Neural progenitor cell (in vitro differentiated cells): ENCODE measurements at regions not wholly inside any gene's neighbourhood (a gene's known extent, or its start where the extent isn't known, plus 50 kb on each side); places are given as distances from the start of the nearest gene placed in this dataset.

ENCODE experiments used
- DNase-seq: peaks from one replicate; pipeline ENCODE4 v3.0.0-alpha.2; 2016; ENCODE audit warnings: low spot score
- H2AFZ ChIP-seq: fragments of 200-600 bp; sonication (generic); replicated peaks from 2 replicates; pipeline ENCODE4 v1.6.1; 2016; ENCODE audit warnings: antibody characterized with exemption
- H3F3A ChIP-seq: fragments of 200-600 bp; sonication (generic); 2 replicates; pipeline ENCODE4 v1.6.1; 2016; ENCODE audit warnings: antibody characterized with exemption, low read depth
- H3K27ac ChIP-seq: fragments of 200-600 bp; sonication (generic); 2 replicates; pipeline ENCODE4 v1.5.1; 2016; ENCODE audit warnings: mild to moderate bottlenecking
- H3K27me3 ChIP-seq: fragments of 200-600 bp; sonication (generic); 2 replicates; pipeline ENCODE4 v1.6.1; 2016; ENCODE audit warnings: mild to moderate bottlenecking, moderate library complexity
- H3K36me3 ChIP-seq: fragments of 200-600 bp; sonication (generic); 2 replicates; pipeline ENCODE4 v1.5.1; 2016
- H3K4me1 ChIP-seq: fragments of 200-600 bp; sonication (generic); 2 replicates; pipeline ENCODE4 v1.6.1; 2016; ENCODE audit warnings: mixed run types
- H3K4me2 ChIP-seq: fragments of 200-600 bp; sonication (generic); 2 replicates; pipeline ENCODE4 v1.6.1; 2016
- H3K4me3 ChIP-seq: fragments of 200-600 bp; sonication (generic); 2 replicates; pipeline ENCODE4 v1.5.1; 2016
- H3K79me2 ChIP-seq: fragments of 200-600 bp; sonication (generic); 2 replicates; pipeline ENCODE4 v1.6.1; 2016; ENCODE audit warnings: low read depth
- H3K9ac ChIP-seq: fragments of 200-600 bp; sonication (generic); 2 replicates; pipeline ENCODE4 v1.6.1; 2016
- H3K9me3 ChIP-seq: fragments of 200-600 bp; sonication (generic); 2 replicates; pipeline ENCODE4 v1.5.1; 2016; ENCODE audit warnings: low read depth
- H4K20me1 ChIP-seq: fragments of 200-600 bp; sonication (generic); 2 replicates; pipeline ENCODE4 v1.6.1; 2016; ENCODE audit warnings: low read depth
- H3K27ac Mint-ChIP-seq: 3 replicates; pipeline ENCODE4 v1.8.0; 2021; ENCODE audit warnings: mixed read lengths
- H3K27me3 Mint-ChIP-seq: 2 replicates; pipeline ENCODE4 v1.8.0; 2022; ENCODE audit warnings: low read depth, mild to moderate bottlenecking, inconsistent platforms, moderate library complexity, mixed read lengths; ENCODE audit not compliant: insufficient read depth
- H3K36me3 Mint-ChIP-seq: 3 replicates; pipeline ENCODE4 v1.8.0; 2021; ENCODE audit warnings: mixed read lengths
- H3K4me1 Mint-ChIP-seq: 3 replicates; pipeline ENCODE4 v1.8.0; 2021; ENCODE audit warnings: mixed read lengths
- H3K4me3 Mint-ChIP-seq: 3 replicates; pipeline ENCODE4 v1.8.0; 2021; ENCODE audit warnings: mild to moderate bottlenecking, moderate library complexity, mixed read lengths
- H3K9me3 Mint-ChIP-seq: 3 replicates; pipeline ENCODE4 v1.8.0; 2020; ENCODE audit warnings: mixed read lengths
- EZH2 ChIP-seq: fragments of 200-600 bp; sonication (generic); IDR thresholded peaks from 2 replicates; pipeline ENCODE4 v1.6.1; 2017; ENCODE audit warnings: antibody characterized with exemption, mild to moderate bottlenecking, moderate library complexity
- EZH2phosphoT487 ChIP-seq: fragments of 200-600 bp; sonication (generic); IDR thresholded peaks from 2 replicates; pipeline ENCODE4 v1.6.1; 2017; ENCODE audit warnings: antibody characterized with exemption
- TF ChIP-seq, protein P1 (sequence below): fragments of 200-600 bp; sonication (generic); IDR thresholded peaks from 2 replicates; pipeline ENCODE4 v1.5.1; 2017; ENCODE audit warnings: antibody characterized with exemption, mild to moderate bottlenecking

DNA sequence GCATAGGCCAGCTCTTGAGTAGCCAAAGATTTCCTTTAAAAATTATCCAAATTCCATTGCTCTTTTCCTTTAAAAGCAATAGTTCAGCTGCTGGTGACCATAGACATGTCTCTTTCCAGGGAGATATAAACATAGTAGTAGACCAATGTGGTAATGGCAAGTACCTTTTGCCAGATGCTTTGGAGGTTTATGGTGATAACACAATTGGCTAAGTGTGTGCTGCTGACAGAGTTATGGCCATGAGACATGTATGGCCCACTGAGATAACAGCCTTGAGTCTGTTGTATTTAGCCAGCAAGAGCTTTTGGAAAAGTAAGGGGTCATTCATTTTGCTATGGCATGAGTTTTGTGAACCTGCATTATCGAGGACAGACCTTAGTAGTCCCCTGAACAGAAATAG is 1146.8 kb downstream of the TUSC7 start:
- Mint-ChIP-seq H3K36me3 (no peaks in the 10 kb centered on the region), H3K27me3 (no peaks in the 10 kb centered on the region), H3K4me3 (no peak overlapping the region), H3K9me3 (no peaks in the 10 kb centered on the region), H3K27ac (no peak overlapping the region), H3K4me1 (no peaks in the 10 kb centered on the region)
- Histone ChIP-seq H3K4me2 (no peak overlapping the region), H2AFZ (no peak overlapping the region), H4K20me1 (no peaks in the 10 kb centered on the region), H3K27me3 (no peaks in the 10 kb centered on the region), H3K4me1 (no peaks in the 10 kb centered on the region), H3K79me2 (no peaks in the 10 kb centered on the region), H3K9me3 (no peaks in the 10 kb centered on the region), H3F3A (no peaks in the 10 kb centered on the region), H3K9ac (no peak overlapping the region), H3K4me3 (no peak overlapping the region), H3K27ac (no peak overlapping the region), H3K36me3 (no peaks in the 10 kb centered on the region)
- DNase-seq: no peak
- TF ChIP-seq, protein P1, sequence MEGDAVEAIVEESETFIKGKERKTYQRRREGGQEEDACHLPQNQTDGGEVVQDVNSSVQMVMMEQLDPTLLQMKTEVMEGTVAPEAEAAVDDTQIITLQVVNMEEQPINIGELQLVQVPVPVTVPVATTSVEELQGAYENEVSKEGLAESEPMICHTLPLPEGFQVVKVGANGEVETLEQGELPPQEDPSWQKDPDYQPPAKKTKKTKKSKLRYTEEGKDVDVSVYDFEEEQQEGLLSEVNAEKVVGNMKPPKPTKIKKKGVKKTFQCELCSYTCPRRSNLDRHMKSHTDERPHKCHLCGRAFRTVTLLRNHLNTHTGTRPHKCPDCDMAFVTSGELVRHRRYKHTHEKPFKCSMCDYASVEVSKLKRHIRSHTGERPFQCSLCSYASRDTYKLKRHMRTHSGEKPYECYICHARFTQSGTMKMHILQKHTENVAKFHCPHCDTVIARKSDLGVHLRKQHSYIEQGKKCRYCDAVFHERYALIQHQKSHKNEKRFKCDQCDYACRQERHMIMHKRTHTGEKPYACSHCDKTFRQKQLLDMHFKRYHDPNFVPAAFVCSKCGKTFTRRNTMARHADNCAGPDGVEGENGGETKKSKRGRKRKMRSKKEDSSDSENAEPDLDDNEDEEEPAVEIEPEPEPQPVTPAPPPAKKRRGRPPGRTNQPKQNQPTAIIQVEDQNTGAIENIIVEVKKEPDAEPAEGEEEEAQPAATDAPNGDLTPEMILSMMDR: no peak
- TF ChIP-seq EZH2phosphoT487 (no peak), EZH2 (no peak)

DNA sequence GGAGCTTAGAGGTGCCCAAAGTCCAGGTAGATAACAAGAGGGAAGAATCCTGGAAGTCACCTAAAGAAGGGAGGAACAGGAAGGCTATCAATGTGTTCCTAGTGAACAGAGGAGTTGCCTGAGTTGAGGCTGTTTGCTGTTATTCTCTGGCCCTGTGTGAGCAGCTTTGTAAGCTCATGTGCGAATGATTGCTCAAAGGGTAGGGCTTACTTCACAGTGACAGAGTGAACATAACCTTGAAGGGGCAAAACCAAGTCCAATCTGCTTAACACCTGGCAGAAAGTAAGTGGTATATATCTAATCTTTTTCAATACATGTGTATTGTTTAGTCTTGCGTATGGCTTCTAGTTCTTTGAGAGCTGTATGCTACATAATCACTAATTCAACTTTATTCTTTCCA is 1153.6 kb downstream of the TUSC7 start:
- H3K27ac ChIP-seq: no peak overlapping the region
- H3K27me3 ChIP-seq: no peaks in the 10 kb centered on the region
- Mint-ChIP-seq H3K4me1 (no peaks in the 10 kb centered on the region), H3K4me3 (no peak overlapping the region), H3K27me3 (no peaks in the 10 kb centered on the region), H3K27ac (no peak overlapping the region), H3K36me3 (no peaks in the 10 kb centered on the region), H3K9me3 (no peaks in the 10 kb centered on the region)
- H3K4me2 ChIP-seq: no peak overlapping the region
- no peak overlapping the region for H3K4me3 ChIP-seq
- H3K9ac ChIP-seq: no peak overlapping the region
- H3K36me3 ChIP-seq: no peaks in the 10 kb centered on the region
- H3K4me1 ChIP-seq: peaks cover 5% of the 10 kb centered on the region
- no peaks in the 10 kb centered on the region for H3K79me2 ChIP-seq
- H4K20me1 ChIP-seq: no peaks in the 10 kb centered on the region
- DNase-seq: no peak
- TF ChIP-seq EZH2 (no peak), EZH2phosphoT487 (no peak)
- TF ChIP-seq, protein P1: no peak
- H2AFZ ChIP-seq: no peak overlapping the region
- H3F3A ChIP-seq: no peaks in the 10 kb centered on the region
- no peaks in the 10 kb centered on the region for H3K9me3 ChIP-seq

DNA sequence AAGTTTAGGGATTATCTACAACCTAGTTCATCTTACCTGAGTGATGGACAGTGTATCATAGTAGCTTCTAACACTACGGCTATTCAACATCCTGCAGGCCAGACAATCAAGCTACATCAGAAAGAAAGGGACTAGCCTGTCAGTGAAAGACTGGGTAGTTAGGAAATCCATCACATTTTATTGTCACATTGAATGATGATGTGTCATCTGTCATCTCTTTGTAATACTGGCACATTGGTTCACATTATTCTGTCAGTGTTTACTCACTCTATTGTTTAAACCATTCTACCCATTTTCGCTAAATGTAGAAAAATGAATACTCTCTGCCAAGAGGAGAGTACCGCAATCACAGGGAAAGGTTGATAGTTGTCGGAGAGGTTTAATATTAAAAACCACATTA is 1155.8 kb downstream of the TUSC7 start:
- Histone ChIP-seq H3F3A (no peaks in the 10 kb centered on the region), H2AFZ (no peak overlapping the region), H3K27me3 (no peaks in the 10 kb centered on the region), H3K36me3 (no peaks in the 10 kb centered on the region), H3K9me3 (no peaks in the 10 kb centered on the region), H3K4me3 (no peak overlapping the region), H3K9ac (no peak overlapping the region), H3K4me2 (no peak overlapping the region), H4K20me1 (no peaks in the 10 kb centered on the region), H3K27ac (no peak overlapping the region), H3K79me2 (no peaks in the 10 kb centered on the region), H3K4me1 (peaks cover 5% of the 10 kb centered on the region)
- no peak overlapping the region for H3K27ac Mint-ChIP-seq
- no peak for DNase-seq
- H3K36me3 Mint-ChIP-seq: no peaks in the 10 kb centered on the region
- H3K4me3 Mint-ChIP-seq: no peak overlapping the region
- TF ChIP-seq EZH2 (no peak), EZH2phosphoT487 (no peak)
- TF ChIP-seq, protein P1: no peak
- no peaks in the 10 kb centered on the region for H3K27me3 Mint-ChIP-seq
- H3K4me1 Mint-ChIP-seq: no peaks in the 10 kb centered on the region
- H3K9me3 Mint-ChIP-seq: no peaks in the 10 kb centered on the region

DNA sequence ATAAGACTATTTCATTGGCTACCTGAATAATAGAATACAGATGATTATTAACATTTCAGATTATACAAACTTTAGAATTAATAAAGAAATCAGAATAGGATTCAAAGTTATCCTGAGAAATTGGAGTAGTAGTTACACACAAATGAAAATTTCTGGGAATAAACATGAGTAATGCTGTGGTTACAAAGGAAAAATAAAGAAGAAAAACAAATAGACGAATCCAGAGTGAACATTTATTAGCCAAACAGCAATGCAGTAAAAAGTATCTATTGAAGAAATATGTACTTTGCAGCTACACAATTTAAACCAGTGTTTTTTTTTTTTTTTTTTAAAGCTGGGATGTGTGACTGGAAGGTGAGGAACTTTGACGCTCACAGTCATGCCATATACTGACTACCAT is 1159.2 kb downstream of the TUSC7 start:
- H3K27ac Mint-ChIP-seq: no peak overlapping the region
- no peak overlapping the region for H3K4me3 Mint-ChIP-seq
- H3K9me3 Mint-ChIP-seq: no peaks in the 10 kb centered on the region
- Histone ChIP-seq H3K4me1 (peaks cover 11% of the 10 kb centered on the region), H3K36me3 (no peaks in the 10 kb centered on the region), H3K4me2 (no peak overlapping the region), H3K79me2 (no peaks in the 10 kb centered on the region), H2AFZ (no peak overlapping the region), H3K27ac (no peak overlapping the region), H4K20me1 (no peaks in the 10 kb centered on the region), H3K9me3 (no peaks in the 10 kb centered on the region), H3K4me3 (no peak overlapping the region), H3K9ac (no peak overlapping the region), H3F3A (peaks cover 6% of the 10 kb centered on the region), H3K27me3 (no peaks in the 10 kb centered on the region)
- H3K4me1 Mint-ChIP-seq: no peaks in the 10 kb centered on the region
- TF ChIP-seq EZH2: no peak
- TF ChIP-seq, protein P1: no peak
- TF ChIP-seq EZH2phosphoT487: no peak
- DNase-seq: no peak
- H3K36me3 Mint-ChIP-seq: no peaks in the 10 kb centered on the region
- no peaks in the 10 kb centered on the region for H3K27me3 Mint-ChIP-seq
